ENCODE measurements at regions not wholly inside any gene's neighbourhood (a gene's known extent, or its start where the extent isn't known, plus 50 kb on each side); places are given as distances from the start of the nearest gene placed in this dataset.

- TF ChIP-seq, protein P1, sequence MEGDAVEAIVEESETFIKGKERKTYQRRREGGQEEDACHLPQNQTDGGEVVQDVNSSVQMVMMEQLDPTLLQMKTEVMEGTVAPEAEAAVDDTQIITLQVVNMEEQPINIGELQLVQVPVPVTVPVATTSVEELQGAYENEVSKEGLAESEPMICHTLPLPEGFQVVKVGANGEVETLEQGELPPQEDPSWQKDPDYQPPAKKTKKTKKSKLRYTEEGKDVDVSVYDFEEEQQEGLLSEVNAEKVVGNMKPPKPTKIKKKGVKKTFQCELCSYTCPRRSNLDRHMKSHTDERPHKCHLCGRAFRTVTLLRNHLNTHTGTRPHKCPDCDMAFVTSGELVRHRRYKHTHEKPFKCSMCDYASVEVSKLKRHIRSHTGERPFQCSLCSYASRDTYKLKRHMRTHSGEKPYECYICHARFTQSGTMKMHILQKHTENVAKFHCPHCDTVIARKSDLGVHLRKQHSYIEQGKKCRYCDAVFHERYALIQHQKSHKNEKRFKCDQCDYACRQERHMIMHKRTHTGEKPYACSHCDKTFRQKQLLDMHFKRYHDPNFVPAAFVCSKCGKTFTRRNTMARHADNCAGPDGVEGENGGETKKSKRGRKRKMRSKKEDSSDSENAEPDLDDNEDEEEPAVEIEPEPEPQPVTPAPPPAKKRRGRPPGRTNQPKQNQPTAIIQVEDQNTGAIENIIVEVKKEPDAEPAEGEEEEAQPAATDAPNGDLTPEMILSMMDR (IDR thresholded peaks at IDR 0.05) = no peak
- TF ChIP-seq POLR2AphosphoS5 (IDR thresholded peaks at IDR 0.05) = no peak
Measured at GRCh38 chr7:42747044-42747443, 164.8 kb downstream of the C7orf25 start.

Data from transverse colon (tissue), 4 donors.